T-helper 1 cell treated with Interleukin-12 subunit alpha and Interleukin-12 subunit beta and Interleukin-4 antibody, amounts not matched to agents 30 ng/mL and 1 ng/mL, for 36 hours (primary cell): ENCODE measurements at regions not wholly inside any gene's neighbourhood (a gene's known extent, or its start where the extent isn't known, plus 50 kb on each side); places are given as distances from the start of the nearest gene placed in this dataset.

Experiments used
- intact Hi-C: fragments of 100-400 bp; cut with micrococcal nuclease; formaldehyde crosslinking; loops from one replicate; pipeline ENCODE4 v1.15.1; 2024

- intact Hi-C loops = no loop called here
These were observed 138.3 kb upstream of the ST6GAL2 start for GRCh38 chr2:107024269-107024668.

GRCh38 chr2:107025291-107025857 lies 139.4 kb upstream of the ST6GAL2 start:
- intact Hi-C loops = no loop called here

GRCh38 chr2:107025869-107026380 lies 140.0 kb upstream of the ST6GAL2 start:
- intact Hi-C loops = no loop called here

GRCh38 chr2:107027205-107027604 lies 141.2 kb upstream of the ST6GAL2 start:
- intact Hi-C loops = no loop called here

GRCh38 chr2:107027810-107028209 lies 141.8 kb upstream of the ST6GAL2 start:
- intact Hi-C loops = no loop called here

- intact Hi-C loops = no loop called here
These were observed 142.7 kb upstream of the ST6GAL2 start for GRCh38 chr2:107028661-107029060.

GRCh38 chr2:107036293-107036692 lies 150.3 kb upstream of the ST6GAL2 start:
- intact Hi-C loops = no loop called here

- intact Hi-C loops = no loop called here
These were observed 176.2 kb upstream of the ST6GAL2 start for GRCh38 chr2:107062173-107062572.

GRCh38 chr2:107062599-107063220 lies 176.7 kb upstream of the ST6GAL2 start:
- intact Hi-C loops = no loop called here

GRCh38 chr2:107063228-107063627 lies 177.3 kb upstream of the ST6GAL2 start:
- intact Hi-C loops = no loop called here

- intact Hi-C loops = no loop called here
These were observed 178.8 kb upstream of the ST6GAL2 start for GRCh38 chr2:107064750-107065149.

GRCh38 chr2:107068069-107068916 lies 182.3 kb upstream of the ST6GAL2 start:
- intact Hi-C loops = no loop called here

- intact Hi-C loops = no loop called here
These were observed 183.9 kb upstream of the ST6GAL2 start for GRCh38 chr2:107069890-107070289.

- intact Hi-C loops = no loop called here
These were observed 186.4 kb upstream of the ST6GAL2 start for GRCh38 chr2:107072150-107072940.

- intact Hi-C loops = no loop called here
These were observed 192.6 kb upstream of the ST6GAL2 start for GRCh38 chr2:107078584-107078983.

- intact Hi-C loops = no loop called here
These were observed 200.5 kb upstream of the ST6GAL2 start for GRCh38 chr2:107086497-107086896.

- intact Hi-C loops = no loop called here
These were observed 202.2 kb upstream of the ST6GAL2 start for GRCh38 chr2:107088156-107088555.

- intact Hi-C loops = no loop called here
These were observed 205.3 kb upstream of the ST6GAL2 start for GRCh38 chr2:107091163-107091864.

- intact Hi-C loops = no loop called here
These were observed 207.5 kb upstream of the ST6GAL2 start for GRCh38 chr2:107093426-107093957.

- intact Hi-C loops = no loop called here
These were observed 208.6 kb upstream of the ST6GAL2 start for GRCh38 chr2:107094450-107094986.
